GM18517 (cell line): ENCODE measurements at regions not wholly inside any gene's neighbourhood (a gene's known extent, or its start where the extent isn't known, plus 50 kb on each side); places are given as distances from the start of the nearest gene placed in this dataset.
A peak's percentile ranks its signal among the peaks of the same experiment; 100 is the strongest.

ENCODE experiments used
- ATAC-seq: cut with Tn5 transposase; IDR thresholded peaks from one replicate; pipeline ENCODE4 v1.9.1; 2021; ENCODE audit warnings: mild to moderate bottlenecking, moderate library complexity; ENCODE audit not compliant: unreplicated experiment

DNA sequence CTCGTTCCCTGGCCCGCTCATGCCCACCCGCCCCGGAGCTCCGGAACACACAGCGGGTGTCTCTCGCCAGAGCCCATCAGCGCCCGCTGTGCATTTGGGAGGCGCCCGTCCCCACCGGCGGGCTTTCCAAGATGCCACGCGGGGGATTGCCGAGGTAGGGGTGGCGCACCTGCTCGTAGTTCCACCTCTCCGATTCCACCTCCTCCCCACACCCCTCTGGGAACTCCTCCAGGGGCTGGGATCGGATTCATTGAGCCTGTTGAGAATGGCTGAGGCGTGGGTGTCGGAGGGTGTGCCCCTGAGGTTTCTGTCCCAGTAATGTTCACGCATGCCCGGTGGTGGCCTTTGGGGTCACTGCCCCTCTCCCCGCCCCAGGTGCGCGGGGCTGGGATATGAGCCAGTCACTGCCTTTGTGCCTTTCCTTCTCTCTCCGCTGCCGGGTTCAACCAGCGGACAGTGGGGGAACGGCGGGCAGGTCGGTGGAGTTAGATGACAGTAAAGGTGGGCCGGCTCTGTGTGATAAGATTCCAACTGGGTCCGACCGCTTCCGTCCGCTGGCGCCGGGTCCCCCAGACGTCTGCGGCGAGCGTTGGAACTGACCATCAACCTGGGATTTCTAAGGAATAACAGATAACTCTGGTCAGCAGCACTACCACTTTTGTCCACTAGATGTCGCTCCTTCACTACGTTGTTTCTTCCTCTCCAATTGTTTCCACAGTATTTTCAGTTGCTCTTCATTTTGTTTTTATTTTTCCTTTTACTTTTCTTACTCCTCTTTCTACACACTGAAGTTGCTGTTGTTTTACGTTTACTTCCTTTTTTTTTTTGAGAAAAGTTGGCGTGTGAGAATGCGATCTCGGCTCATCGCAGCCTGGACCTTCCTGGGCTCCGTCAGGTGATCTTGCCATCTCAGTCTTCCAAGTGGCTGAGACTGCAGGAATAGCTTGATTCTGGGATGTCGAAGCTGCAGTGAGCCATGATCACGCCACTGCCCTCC, 178.1 kb upstream of the ALG10B start:
- ATAC-seq = peak; percentile 88

- ATAC-seq = no peak
These were observed 177.1 kb upstream of the ALG10B start for GRCh38 chr12:38139456-38139855.

- ATAC-seq = no peak
These were observed 175.3 kb upstream of the ALG10B start for GRCh38 chr12:38141239-38141638.

- no peak for ATAC-seq
These were observed 174.7 kb upstream of the ALG10B start for GRCh38 chr12:38141861-38142260.

DNA sequence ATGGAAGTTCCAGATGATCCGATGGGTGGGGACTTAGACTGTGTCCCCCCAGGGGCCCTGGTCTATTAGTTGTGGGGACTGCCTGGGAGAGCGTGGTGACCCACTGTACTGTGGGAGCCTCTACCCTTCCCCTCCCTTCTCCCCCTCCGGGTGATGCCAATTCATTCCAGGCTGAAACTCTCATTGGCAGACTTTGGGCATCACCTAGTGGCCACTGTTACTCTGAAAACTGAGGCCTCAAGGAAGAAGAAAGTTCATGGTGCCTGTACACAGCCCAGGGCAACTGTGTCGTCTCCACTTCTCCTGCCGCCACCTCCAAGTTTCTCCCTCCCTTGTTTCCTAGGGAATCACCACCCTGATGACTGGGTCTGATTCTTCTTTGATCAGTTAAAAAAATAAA, 173.6 kb upstream of the ALG10B start:
- no peak for ATAC-seq

- no peak for ATAC-seq
These were observed 172.5 kb upstream of the ALG10B start for GRCh38 chr12:38144049-38144448.

DNA sequence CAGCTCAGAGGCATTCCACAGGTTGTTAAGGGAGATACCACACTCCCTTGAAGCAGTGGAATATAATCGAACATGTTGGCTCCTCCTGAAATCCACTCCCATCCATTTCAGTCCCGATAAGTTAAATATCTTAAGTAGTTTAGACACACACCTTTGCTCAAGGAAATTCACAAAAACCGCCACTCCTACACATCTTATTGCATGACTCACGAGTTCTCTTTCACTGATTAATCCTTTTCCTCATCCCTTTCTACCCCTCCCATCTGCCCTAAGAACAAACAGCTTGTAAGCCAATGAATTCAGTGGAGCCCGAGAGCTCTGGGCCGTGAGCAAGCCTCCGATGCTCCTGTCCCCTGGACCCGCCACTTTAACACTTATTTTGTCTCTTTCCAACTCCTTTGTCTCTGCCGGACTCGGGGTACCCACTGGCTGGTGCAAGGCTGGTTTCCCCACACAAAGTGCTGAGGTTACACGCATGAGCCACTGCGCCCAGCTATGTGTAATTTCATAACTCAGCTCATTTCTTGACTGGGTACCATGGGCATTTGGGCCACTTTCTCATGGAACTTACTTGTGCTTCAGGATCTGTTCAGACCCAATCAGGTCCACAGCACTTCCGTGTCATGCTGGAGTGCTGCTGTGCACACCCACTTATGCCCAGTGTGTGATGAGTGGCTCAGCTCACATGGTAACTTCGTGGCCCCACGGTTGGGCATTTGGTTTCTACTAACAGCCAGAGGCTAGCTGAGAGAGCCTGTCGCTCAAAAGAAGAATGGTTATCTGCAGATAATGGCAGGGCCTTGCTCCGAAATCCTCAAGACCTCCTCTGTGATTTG, 171.8 kb upstream of the ALG10B start:
- no peak for ATAC-seq

- ATAC-seq = no peak
These were observed 167.0 kb upstream of the ALG10B start for GRCh38 chr12:38149395-38150073.

DNA sequence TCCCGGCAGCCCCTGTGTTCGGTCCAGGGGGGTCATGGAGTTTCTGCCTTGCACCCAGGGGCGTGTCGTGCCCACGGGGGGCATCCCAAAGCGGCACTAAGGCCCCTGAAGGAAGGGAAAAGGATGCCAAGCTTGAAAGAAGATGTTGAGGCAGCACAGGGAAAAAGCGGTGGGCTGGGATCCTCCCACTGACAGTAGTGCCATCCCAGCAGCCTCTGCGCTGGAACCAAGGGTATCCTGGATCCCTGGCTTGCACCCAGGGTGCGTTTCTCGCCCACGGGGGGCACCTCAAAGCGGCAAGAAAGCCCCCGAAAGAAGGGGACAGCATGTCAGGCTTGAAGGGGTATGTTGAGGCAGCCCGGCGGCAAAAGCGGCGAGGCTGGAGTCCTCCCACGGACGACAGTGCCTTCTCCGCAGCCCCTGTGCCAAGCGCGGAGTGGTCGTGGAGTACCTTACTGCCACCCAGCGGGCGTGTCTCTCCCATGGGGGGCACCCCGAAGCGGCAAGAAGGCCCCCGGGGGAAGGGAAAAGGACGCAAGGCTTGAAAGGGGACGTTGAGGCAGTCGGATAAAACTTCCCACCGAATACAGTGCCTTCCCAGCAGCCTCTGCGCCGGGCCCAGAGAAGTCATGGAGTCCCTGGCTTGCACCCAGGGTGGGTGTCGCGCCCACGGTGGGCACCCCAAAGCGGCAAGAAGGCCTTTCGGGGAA, 164.4 kb upstream of the ALG10B start:
- ATAC-seq = no peak

DNA sequence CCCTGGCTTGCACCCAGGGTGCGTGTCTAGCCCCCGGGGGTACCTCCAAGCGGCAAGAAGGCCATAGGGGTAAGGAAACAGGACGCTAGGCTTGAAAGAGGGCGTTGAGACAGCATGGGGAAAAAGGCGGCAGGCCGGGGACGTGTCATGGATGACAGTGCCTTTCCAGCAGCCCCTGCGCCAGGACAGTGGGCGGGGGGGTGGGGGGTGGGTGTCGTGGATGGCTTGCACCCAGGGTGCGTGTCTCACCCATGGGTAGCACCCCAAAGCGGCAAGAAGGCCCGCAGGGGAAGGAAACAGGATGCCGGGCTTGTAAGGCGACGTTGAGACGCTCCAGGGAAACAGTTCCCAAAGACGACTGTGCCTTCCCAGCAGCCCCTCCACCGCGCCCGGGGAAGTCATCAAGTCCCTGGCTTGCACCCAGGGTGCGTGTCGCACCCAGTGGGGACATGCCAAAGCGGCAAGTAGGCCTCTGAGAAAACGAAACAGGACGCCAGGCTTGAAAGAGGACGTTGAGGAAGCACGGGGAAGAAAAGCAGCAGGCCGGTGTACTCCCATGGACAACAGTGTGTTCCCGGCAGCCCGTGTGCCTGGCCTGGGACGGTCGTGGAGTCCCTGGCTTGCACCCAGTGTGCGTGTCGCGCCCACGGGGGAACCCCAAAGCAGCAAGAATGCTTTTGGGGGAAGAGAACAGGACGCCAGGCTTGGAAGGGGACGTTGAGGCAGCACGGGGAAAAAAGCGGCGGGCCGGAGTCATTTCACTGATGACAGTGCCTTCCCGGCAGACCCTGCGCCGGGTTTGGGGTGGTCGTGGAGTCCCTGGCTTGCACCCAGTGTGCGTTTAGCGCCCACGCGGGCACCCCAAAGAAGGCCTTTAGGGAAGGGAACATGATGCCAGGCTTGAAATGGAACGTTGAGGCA, 163.5 kb upstream of the ALG10B start:
- ATAC-seq = no peak

DNA sequence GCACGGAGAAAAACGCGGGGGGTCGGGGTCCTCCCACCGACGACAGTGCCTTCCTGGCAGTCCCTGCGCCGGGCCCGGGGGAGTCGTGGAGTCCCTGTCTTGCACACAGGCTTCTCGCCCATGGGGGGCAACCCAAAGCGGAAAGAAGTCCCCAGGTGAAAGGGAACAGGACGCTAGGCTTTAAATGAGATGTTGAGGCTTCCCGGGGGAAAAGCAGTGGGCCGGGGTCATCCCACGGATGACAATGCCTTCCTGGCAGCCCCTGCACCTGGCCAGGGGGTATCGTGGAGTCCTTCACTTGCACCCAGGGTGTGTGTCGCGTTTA, 162.9 kb upstream of the ALG10B start:
- no peak for ATAC-seq

DNA sequence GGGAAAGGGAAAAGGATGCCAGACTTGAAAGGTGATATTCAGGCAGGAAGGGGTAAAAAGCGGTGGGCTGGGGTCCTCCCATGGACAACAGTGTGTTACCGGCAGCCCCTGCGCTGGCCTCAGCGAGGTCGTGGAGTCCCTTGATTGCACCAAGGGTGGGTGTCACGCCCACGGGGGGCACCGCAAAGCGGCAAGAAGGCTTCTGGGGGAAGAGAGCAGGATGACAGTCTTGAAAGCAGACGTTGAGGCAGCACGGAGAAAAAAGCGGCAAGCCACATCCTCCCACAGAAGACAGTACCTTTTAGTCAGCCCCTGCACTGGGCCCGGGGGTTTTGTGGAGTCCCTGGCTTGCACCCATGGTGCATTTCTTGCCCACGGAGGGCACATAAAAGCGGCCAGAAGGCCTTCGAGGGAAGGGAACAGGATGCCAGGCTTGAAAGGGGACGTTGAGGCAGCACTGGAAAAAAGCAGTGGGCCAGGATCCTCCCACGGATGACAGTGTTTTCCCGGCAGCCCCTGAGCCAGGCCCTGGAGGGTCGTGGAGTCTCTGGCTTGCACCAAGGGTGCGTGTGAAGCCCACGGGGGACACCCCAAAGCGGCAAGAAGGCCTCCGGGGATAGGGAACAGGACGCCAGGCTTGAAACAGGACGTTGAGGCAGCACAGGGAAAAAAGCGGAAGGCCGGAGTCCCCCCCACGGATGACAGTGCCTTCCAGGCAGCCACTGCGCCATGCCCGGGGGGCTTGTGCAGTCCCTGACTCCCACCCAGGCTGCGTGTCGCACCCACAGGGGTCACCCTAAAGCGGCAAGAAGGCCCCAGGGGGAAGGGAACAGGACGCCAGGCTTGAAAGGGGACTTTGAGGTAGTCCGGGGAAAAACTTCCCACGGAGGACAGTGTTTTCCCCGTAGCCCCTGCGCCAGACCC, 162.2 kb upstream of the ALG10B start:
- no peak for ATAC-seq

- no peak for ATAC-seq
These were observed 161.6 kb upstream of the ALG10B start for GRCh38 chr12:38155020-38155395.

DNA sequence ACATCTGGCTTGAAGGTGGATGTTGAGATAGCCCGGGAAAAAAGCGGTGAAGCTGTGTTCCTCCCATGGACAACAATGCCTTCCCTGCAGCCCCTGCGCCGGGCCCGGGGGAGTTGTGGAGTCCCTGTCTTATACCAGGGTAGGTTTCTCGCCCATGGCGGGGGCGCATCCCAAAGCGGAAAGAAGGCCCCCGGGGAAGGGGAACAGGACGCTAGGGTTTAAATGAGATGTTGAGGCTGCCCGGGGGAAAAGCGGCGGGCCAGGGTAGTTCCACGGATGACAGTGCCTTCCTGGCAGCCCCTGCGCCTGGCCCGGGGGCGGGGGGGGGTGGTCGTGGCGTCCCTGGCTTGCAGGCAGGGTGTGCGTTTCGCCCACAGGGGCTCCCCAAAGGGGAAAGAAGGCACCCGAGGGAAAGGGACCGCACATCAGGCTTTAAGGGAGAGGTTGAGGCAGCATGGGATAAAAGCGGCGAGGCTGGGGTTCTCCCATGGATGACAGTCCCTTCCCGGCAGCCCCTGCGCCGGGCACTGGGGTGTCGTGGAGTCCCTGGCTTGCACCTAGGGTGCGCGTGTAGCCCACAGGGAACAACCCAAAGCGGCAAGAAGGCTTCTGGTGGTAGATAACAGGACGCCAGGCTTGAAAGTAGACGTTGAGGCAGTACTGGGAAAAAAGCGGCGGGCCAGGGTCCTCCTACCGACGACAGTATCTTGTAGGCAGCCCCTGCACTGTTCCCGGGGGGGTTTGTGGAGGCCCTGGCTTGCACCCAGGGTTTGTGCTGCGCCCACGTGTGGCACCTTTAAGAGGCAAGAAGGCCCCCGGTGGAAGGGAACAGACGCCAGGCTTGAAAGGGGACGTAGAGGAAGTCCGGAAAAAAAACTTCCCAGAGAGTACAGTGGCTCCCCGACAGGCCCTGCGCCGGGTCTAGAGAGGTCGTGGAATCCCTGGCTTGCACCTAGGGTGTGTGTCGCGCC, 160.8 kb upstream of the ALG10B start:
- ATAC-seq = no peak

DNA sequence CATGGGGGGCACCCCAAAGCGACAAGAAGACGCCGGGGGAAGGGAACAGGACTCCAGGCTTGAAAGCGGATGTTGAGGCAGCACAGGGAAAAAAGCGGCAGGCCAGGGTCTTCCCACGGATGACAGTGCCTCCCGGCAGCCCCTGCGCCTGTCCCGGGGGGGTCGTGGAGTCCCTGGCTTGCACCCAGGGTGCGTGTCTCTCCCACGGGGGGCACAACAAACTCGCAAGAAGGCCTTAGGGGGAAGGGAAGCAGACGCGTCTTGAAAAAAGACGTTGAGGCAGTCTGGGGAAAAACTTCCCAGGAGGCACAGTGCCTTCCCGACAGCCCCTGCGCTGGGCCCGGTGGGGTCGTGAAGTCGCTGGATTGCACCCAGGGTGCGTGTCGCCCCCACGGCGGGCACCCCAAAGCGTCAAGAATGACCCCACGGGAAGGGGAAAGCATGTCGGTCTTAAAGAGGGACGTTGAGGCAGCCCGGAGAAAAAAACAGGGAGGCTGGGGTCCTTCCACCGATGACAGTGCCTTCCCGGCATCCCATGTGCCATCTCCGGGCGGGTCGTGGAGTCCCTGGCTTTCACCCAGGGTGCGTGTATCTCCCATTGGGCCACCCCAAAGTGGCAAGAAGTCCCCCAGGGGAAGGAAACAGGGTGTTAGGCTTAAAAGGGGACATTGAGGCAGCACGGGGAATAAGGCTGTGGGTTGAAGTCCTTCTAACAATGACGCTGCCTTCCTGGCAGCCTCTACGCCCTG, 159.9 kb upstream of the ALG10B start:
- no peak for ATAC-seq

GRCh38 chr12:38157274-38157932, 159.2 kb upstream of the ALG10B start:
- no peak for ATAC-seq
